HEK293 (cell line): ENCODE measurements at regions not wholly inside any gene's neighbourhood (a gene's known extent, or its start where the extent isn't known, plus 50 kb on each side); places are given as distances from the start of the nearest gene placed in this dataset.

ENCODE experiments used
- CTCF ChIA-PET: fragments of 350-600 bp; formaldehyde crosslinking; extraction: SDS; loops from one replicate; lab custom pipeline; 2021; ENCODE audit warnings: antibody characterized with exemption; lab: Yijun Ruan, JAX
- POLR2A ChIA-PET: fragments of 300-600 bp; formaldehyde crosslinking; extraction: SDS; loops from one replicate; lab custom pipeline; 2020; ENCODE audit warnings: antibody characterized with exemption, inconsistent platforms; lab: Yijun Ruan, JAX
- H3K27ac ChIP-seq: fragments of 200-500 bp; sonication (Bioruptor generic); 2 replicates; pipeline ENCODE4 v1.5.1; 2014; ENCODE audit warnings: low read depth, low read length, control low read depth, inconsistent platforms; ENCODE audit errors: extremely low read depth
- H3K36me3 ChIP-seq, 2 experiments: fragments of 200-500 bp in 1 of 2; sonication (Bioruptor generic) in 1 of 2; 1 replicate in 1 of 2; 2 replicates in 1 of 2; pipeline ENCODE4 v1.5.1; 2014 to 2017; ENCODE audit warnings: inconsistent platforms in 2 of 2, low read length in 2 of 2; ENCODE audit not compliant: control insufficient read depth in 2 of 2, insufficient read depth in 1 of 2
- H3K4me1 ChIP-seq: fragments of 200-500 bp; sonication (Bioruptor generic); 2 replicates; pipeline ENCODE4 v1.5.1; 2014; ENCODE audit warnings: mild to moderate bottlenecking, low read length, inconsistent platforms; ENCODE audit not compliant: control insufficient read depth, insufficient read depth
- H3K4me3 ChIP-seq: 2 replicates; pipeline ENCODE4 v1.5.1; 2011; ENCODE audit warnings: low read depth, mild to moderate bottlenecking, control low read depth, low read length, moderate library complexity
- H3K9me3 ChIP-seq: fragments of 200-500 bp; sonication (Bioruptor generic); 2 replicates; pipeline ENCODE4 v1.5.1; 2014; ENCODE audit warnings: low read depth, low read length, inconsistent platforms; ENCODE audit not compliant: control insufficient read depth, insufficient read depth
- KLF1 ChIP-seq: fragments of 450-650 bp; formaldehyde crosslinking; IDR thresholded peaks from 2 replicates; pipeline ENCODE4 v1.5.1; 2016; ENCODE audit warnings: missing biosample characterization, missing genetic modification characterization
- RBAK ChIP-seq: fragments of 450-650 bp; formaldehyde crosslinking; IDR thresholded peaks from 2 replicates; pipeline ENCODE4 v1.5.1; 2016; ENCODE audit warnings: missing biosample characterization, missing genetic modification characterization
- ZFHX2 ChIP-seq: fragments of 450-650 bp; formaldehyde crosslinking; conservative IDR thresholded peaks from 2 replicates; pipeline ENCODE4 v1.5.1; 2016; ENCODE audit warnings: missing biosample characterization, missing genetic modification characterization
- ZFP3 ChIP-seq: fragments of 450-650 bp; formaldehyde crosslinking; IDR thresholded peaks from 2 replicates; pipeline ENCODE4 v1.5.1; 2016; ENCODE audit warnings: low read depth, missing biosample characterization, missing genetic modification characterization
- ZNF169 ChIP-seq: fragments of 450-650 bp; formaldehyde crosslinking; IDR thresholded peaks from 2 replicates; pipeline ENCODE4 v1.5.1; 2016; ENCODE audit warnings: missing biosample characterization, missing genetic modification characterization
- ZNF175 ChIP-seq: fragments of 450-650 bp; formaldehyde crosslinking; IDR thresholded peaks from 2 replicates; pipeline ENCODE4 v1.5.1; 2016; ENCODE audit warnings: missing biosample characterization, missing genetic modification characterization
- ZNF677 ChIP-seq: fragments of 450-650 bp; IDR thresholded peaks from 2 replicates; pipeline ENCODE4 v1.5.0; 2018; ENCODE audit warnings: missing biosample characterization, mild to moderate bottlenecking, missing genetic modification characterization, moderate library complexity
- ZNF777 ChIP-seq: fragments of 450-650 bp; formaldehyde crosslinking; IDR thresholded peaks from 2 replicates; pipeline ENCODE4 v1.5.1; 2017; ENCODE audit warnings: missing biosample characterization, missing genetic modification characterization, borderline replicate concordance
- TF ChIP-seq, protein P1 (sequence below): fragments of 450-650 bp; formaldehyde crosslinking; IDR thresholded peaks from 2 replicates; pipeline ENCODE4 v1.5.0; 2017; ENCODE audit warnings: missing biosample characterization, missing genetic modification characterization, borderline replicate concordance
- TF ChIP-seq, protein P2 (sequence below): fragments of 450-650 bp; formaldehyde crosslinking; IDR thresholded peaks from 2 replicates; pipeline ENCODE4 v1.5.1; 2016; ENCODE audit warnings: missing biosample characterization, missing genetic modification characterization
- TF ChIP-seq, protein P3 (sequence below): fragments of 450-650 bp; formaldehyde crosslinking; IDR thresholded peaks from 2 replicates; pipeline ENCODE4 v1.5.1; 2017; ENCODE audit warnings: missing biosample characterization, missing genetic modification characterization
- TF ChIP-seq, protein P4 (sequence below): fragments of 450-650 bp; formaldehyde crosslinking; IDR thresholded peaks from 2 replicates; pipeline ENCODE4 v1.5.1; 2016; ENCODE audit warnings: missing biosample characterization, missing genetic modification characterization

DNA sequence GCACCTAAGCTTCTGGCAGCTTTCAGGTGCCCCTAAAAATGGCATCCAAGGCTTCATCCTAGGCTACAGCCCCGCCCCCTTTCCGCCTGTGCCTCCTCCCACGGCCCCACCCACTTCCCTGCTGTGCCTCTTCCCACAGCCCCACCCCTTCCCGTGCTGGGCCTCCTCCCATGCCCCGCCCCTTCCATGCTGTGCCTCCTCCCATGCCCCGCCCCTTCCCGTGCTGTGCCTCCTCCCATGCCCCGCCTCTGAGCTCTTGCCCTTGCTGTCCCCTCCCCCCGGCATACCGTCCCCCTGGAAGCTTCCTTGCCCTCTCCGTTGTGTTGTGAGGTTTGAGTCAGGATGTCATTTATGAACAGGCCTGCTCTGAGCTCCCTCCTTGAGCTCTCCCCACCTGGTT, 228.5 kb upstream of the AJAP1 start:
- no peaks in the 10 kb centered on the region for H3K9me3 ChIP-seq
- TF ChIP-seq RBAK (tag by site-specific recombination) (no peak), KLF1 (tag by site-specific recombination) (peak; percentile 81)
- ChIA-PET CTCF (interaction anchor here (0.7 kb wide), 1 partner anchor 138 kb away, joined by 4 read pairs; no protein-coding TSS in a partner anchor), POLR2A (no interaction called here)
- no peak overlapping the region for H3K4me3 ChIP-seq
- H3K36me3 ChIP-seq: no peaks in the 10 kb centered on the region
- no peaks in the 10 kb centered on the region for H3K4me1 ChIP-seq
- H3K27ac ChIP-seq: no peak overlapping the region

DNA sequence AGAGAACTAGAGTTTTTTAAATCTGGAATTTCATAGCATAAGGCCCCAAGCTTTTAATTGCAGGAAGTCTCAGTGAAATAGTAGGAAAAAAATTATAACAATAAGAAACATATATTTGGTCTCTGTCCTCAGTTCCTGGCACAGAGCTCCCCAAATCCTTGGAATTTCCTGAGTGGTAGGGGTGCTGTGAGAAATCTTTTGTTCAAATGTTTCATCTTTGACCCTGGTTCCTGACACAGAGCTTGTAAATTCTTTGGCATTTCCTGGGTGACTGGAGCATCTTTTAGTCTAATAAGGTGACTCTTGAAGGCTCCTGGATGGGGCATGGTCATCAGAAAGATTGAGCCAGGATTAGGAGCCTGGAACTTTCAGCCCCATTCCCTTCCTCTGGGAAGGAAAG, 225.7 kb upstream of the AJAP1 start:
- no peaks in the 10 kb centered on the region for H3K36me3 ChIP-seq
- TF ChIP-seq ZNF677 (tag by site-specific recombination) (no peak), ZNF175 (tag by site-specific recombination) (no peak), ZNF777 (tag by site-specific recombination) (no peak), ZFP3 (no peak), ZFHX2 (no peak)
- TF ChIP-seq, protein P1, sequence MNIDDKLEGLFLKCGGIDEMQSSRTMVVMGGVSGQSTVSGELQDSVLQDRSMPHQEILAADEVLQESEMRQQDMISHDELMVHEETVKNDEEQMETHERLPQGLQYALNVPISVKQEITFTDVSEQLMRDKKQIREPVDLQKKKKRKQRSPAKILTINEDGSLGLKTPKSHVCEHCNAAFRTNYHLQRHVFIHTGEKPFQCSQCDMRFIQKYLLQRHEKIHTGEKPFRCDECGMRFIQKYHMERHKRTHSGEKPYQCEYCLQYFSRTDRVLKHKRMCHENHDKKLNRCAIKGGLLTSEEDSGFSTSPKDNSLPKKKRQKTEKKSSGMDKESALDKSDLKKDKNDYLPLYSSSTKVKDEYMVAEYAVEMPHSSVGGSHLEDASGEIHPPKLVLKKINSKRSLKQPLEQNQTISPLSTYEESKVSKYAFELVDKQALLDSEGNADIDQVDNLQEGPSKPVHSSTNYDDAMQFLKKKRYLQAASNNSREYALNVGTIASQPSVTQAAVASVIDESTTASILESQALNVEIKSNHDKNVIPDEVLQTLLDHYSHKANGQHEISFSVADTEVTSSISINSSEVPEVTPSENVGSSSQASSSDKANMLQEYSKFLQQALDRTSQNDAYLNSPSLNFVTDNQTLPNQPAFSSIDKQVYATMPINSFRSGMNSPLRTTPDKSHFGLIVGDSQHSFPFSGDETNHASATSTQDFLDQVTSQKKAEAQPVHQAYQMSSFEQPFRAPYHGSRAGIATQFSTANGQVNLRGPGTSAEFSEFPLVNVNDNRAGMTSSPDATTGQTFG (tag by site-specific recombination): no peak
- TF ChIP-seq, protein P2, sequence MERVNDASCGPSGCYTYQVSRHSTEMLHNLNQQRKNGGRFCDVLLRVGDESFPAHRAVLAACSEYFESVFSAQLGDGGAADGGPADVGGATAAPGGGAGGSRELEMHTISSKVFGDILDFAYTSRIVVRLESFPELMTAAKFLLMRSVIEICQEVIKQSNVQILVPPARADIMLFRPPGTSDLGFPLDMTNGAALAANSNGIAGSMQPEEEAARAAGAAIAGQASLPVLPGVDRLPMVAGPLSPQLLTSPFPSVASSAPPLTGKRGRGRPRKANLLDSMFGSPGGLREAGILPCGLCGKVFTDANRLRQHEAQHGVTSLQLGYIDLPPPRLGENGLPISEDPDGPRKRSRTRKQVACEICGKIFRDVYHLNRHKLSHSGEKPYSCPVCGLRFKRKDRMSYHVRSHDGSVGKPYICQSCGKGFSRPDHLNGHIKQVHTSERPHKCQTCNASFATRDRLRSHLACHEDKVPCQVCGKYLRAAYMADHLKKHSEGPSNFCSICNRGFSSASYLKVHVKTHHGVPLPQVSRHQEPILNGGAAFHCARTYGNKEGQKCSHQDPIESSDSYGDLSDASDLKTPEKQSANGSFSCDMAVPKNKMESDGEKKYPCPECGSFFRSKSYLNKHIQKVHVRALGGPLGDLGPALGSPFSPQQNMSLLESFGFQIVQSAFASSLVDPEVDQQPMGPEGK (tag by site-specific recombination): no peak
- TF ChIP-seq, protein P3, sequence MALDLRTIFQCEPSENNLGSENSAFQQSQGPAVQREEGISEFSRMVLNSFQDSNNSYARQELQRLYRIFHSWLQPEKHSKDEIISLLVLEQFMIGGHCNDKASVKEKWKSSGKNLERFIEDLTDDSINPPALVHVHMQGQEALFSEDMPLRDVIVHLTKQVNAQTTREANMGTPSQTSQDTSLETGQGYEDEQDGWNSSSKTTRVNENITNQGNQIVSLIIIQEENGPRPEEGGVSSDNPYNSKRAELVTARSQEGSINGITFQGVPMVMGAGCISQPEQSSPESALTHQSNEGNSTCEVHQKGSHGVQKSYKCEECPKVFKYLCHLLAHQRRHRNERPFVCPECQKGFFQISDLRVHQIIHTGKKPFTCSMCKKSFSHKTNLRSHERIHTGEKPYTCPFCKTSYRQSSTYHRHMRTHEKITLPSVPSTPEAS (tag by site-specific recombination): no peak
- TF ChIP-seq, protein P4, sequence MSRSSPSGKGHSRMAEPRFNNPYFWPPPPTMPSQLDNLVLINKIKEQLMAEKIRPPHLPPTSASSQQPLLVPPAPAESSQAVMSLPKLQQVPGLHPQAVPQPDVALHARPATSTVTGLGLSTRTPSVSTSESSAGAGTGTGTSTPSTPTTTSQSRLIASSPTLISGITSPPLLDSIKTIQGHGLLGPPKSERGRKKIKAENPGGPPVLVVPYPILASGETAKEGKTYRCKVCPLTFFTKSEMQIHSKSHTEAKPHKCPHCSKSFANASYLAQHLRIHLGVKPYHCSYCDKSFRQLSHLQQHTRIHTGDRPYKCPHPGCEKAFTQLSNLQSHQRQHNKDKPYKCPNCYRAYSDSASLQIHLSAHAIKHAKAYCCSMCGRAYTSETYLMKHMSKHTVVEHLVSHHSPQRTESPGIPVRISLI (tag by site-specific recombination): no peak
- H3K4me1 ChIP-seq: no peaks in the 10 kb centered on the region
- no peak overlapping the region for H3K27ac ChIP-seq
- no peak overlapping the region for H3K4me3 ChIP-seq
- no peaks in the 10 kb centered on the region for H3K9me3 ChIP-seq
- CTCF ChIA-PET: interaction anchor here (0.6 kb wide), 2 partner anchors 252 to 1434 kb away, joined by 3 read pairs; no protein-coding TSS in a partner anchor
- POLR2A ChIA-PET: no interaction called here

DNA sequence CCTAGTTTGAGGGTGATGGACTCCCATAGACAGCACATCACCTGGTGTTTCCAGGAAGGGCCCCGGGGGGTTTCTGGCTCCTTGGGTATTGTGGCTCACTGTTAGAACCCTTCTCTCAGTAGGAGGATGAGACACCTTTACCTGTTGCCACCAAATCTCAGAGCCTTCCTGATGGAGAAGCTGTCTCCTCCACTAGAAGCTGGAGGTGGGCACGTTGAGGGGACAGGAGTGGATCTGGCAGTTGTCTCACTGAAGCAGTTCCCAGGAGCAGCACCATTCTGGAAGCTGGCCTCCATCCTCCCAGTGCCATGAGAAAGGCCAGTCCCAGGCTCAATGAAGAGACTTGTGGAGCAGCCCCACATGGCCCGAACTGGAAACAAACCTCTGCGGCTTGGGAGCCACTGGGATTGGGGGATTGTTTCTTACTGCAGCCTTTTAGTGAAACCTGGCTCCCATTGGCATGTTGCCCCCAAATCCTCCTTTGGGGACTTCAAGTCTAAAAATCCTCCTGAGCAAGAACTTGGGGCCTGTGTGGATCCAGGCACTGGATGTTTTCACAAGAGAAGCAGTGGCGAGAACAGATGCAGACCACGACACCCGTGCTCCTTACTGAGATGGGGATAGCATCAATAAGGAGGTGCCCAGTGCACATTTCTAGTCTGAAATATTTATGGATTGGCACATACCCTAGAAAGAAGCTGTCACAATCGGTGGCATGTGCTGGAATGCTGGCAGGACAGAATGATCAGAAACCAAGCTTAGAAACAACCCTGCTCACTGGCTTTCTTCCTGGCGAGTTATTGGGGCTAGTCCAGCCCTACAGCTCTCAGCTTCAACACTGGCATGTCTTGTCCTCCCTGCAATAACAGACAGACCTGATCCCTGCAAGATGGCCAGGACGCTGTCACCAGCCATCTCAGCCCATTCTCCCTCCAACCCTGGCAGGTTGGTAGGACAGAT, 223.7 kb upstream of the AJAP1 start:
- ChIA-PET POLR2A (no interaction called here), CTCF (no interaction called here)
- Histone ChIP-seq H3K4me1 (no peaks in the 10 kb centered on the region), H3K9me3 (no peaks in the 10 kb centered on the region), H3K4me3 (no peak overlapping the region), H3K27ac (no peak overlapping the region), H3K36me3 (no peaks in the 10 kb centered on the region)
- no peak for TF ChIP-seq ZNF169 (tag by site-specific recombination)
- TF ChIP-seq, protein P1 (tag by site-specific recombination): no peak
